ENCODE measurements at regions not wholly inside any gene's neighbourhood (a gene's known extent, or its start where the extent isn't known, plus 50 kb on each side); places are given as distances from the start of the nearest gene placed in this dataset.

GRCh38 chr14:38505221-38505972, 249.5 kb upstream of the CLEC14A start:
- no peak for DNase-seq

- no peak for DNase-seq
These were observed 248.3 kb upstream of the CLEC14A start for GRCh38 chr14:38504175-38504574.

- DNase-seq: no peak
These were observed 246.3 kb upstream of the CLEC14A start for GRCh38 chr14:38502239-38502638.

GRCh38 chr14:38500125-38500524, 244.2 kb upstream of the CLEC14A start:
- DNase-seq: no peak

- DNase-seq: no peak
These were observed 240.2 kb upstream of the CLEC14A start for GRCh38 chr14:38496092-38496491.

GRCh38 chr14:38490273-38490672, 234.4 kb upstream of the CLEC14A start:
- DNase-seq: no peak

- no peak for DNase-seq
These were observed 229.1 kb upstream of the CLEC14A start for GRCh38 chr14:38485026-38485425.

GRCh38 chr14:38481952-38482678, 226.2 kb upstream of the CLEC14A start:
- no peak for DNase-seq

GRCh38 chr14:38469156-38469555, 213.3 kb upstream of the CLEC14A start:
- DNase-seq: no peak

- DNase-seq: no peak
These were observed 186.3 kb upstream of the CLEC14A start for GRCh38 chr14:38442208-38442607.

GRCh38 chr14:38432186-38432585, 176.3 kb upstream of the CLEC14A start:
- no peak for DNase-seq

- no peak for DNase-seq
These were observed 175.3 kb upstream of the CLEC14A start for GRCh38 chr14:38431156-38431555.

- no peak for DNase-seq
These were observed 174.6 kb upstream of the CLEC14A start for GRCh38 chr14:38430522-38430921.

- DNase-seq: no peak
These were observed 169.6 kb upstream of the CLEC14A start for GRCh38 chr14:38425324-38425976.

GRCh38 chr14:38420048-38420447, 164.2 kb upstream of the CLEC14A start:
- DNase-seq: no peak

- DNase-seq: no peak
These were observed 163.7 kb upstream of the CLEC14A start for GRCh38 chr14:38419579-38419978.

GRCh38 chr14:38412654-38413053, 156.8 kb upstream of the CLEC14A start:
- no peak for DNase-seq

GRCh38 chr14:38410442-38410841, 154.5 kb upstream of the CLEC14A start:
- DNase-seq: no peak

GRCh38 chr14:38409071-38409705, 153.3 kb upstream of the CLEC14A start:
- DNase-seq: no peak

- DNase-seq: no peak
These were observed 150.2 kb upstream of the CLEC14A start for GRCh38 chr14:38405851-38406635.

- DNase-seq: no peak
These were observed 148.7 kb upstream of the CLEC14A start for GRCh38 chr14:38404616-38405015.

GRCh38 chr14:38404100-38404541, 148.2 kb upstream of the CLEC14A start:
- DNase-seq: no peak

GRCh38 chr14:38400751-38401150, 144.9 kb upstream of the CLEC14A start:
- no peak for DNase-seq

All from CD4-positive, alpha-beta T cell treated with Interferon alpha-2 for 1 hour (primary cell).